Spleen (tissue), 7 donors: ENCODE measurements at regions not wholly inside any gene's neighbourhood (a gene's known extent, or its start where the extent isn't known, plus 50 kb on each side); places are given as distances from the start of the nearest gene placed in this dataset.

ENCODE experiments used
- CTCF ChIP-seq, 11 experiments: fragments of 200-600 bp in 7 of 11; fragments of 450-650 bp in 4 of 11; sonication (generic) in 4 of 11; IDR thresholded peaks in 8 of 11; conservative IDR thresholded peaks in 3 of 11; 1 replicate in 7 of 11; 2 replicates in 4 of 11; pipeline versions ENCODE4 v1.4.0 to v1.8.0; 2016 to 2021; ENCODE audit warnings: antibody characterized with exemption in 11 of 11, inconsistent platforms in 4 of 11, mild to moderate bottlenecking in 1 of 11
- POLR2A ChIP-seq, 3 donors: fragments of 450-650 bp; IDR thresholded peaks; one replicate each; pipeline ENCODE4 v1.5.1; 2017; ENCODE audit warnings: antibody characterized with exemption in 3 of 3, mild to moderate bottlenecking in 1 of 3
- POLR2AphosphoS5 ChIP-seq, 3 donors: sonication (generic); formaldehyde crosslinking; IDR thresholded peaks; one replicate each; pipeline ENCODE4 v1.5.1; 2017; ENCODE audit warnings: antibody characterized with exemption in 3 of 3
- donor health status: DM: no; HTN: no; CAD: no; lungs with moderate emphysema.
- donor health status: DM: no; HTN: no; CAD: no.
- donor health status: DM: no; HTN: no; CAD: no.

GRCh38 chr1:177799746-177800145 is 170.1 kb downstream of the SEC16B start:
- TF ChIP-seq CTCF (IDR thresholded peaks at IDR 0.05 in 8 of 11, conservative IDR thresholded peaks at IDR 0.05 in 3 of 11) (no peak), POLR2A (IDR thresholded peaks at IDR 0.05) (no peak), POLR2AphosphoS5 (IDR thresholded peaks at IDR 0.05) (no peak)
